M059J (cell line): ENCODE measurements at regions not wholly inside any gene's neighbourhood (a gene's known extent, or its start where the extent isn't known, plus 50 kb on each side); places are given as distances from the start of the nearest gene placed in this dataset.
"Not testable (repeated sequence)": the region's sequence is repeated elsewhere in the genome, so short reads cannot be mapped to it uniquely, and the experiment has no call there.

ENCODE experiments used
- DNase-seq: peaks from one replicate; pipeline ENCODE4 v3.0.0-alpha.2; 2012; ENCODE audit warnings: low read depth

- DNase-seq, result peak; percentile 88
These were observed 132.8 kb upstream of the FUNDC1 start for GRCh38 chrX:44675362-44676024.

GRCh38 chrX:44674906-44675305, 132.2 kb upstream of the FUNDC1 start:
- no peak for DNase-seq

GRCh38 chrX:44669626-44670025, 127.0 kb upstream of the FUNDC1 start:
- peak; percentile 40 for DNase-seq

GRCh38 chrX:44667771-44668170, 125.1 kb upstream of the FUNDC1 start:
- peak; percentile 78 for DNase-seq

GRCh38 chrX:44657718-44658246, 115.1 kb upstream of the FUNDC1 start:
- not testable (repeated sequence) for DNase-seq

- peak; percentile 33 for DNase-seq
These were observed 108.7 kb upstream of the FUNDC1 start for GRCh38 chrX:44651358-44651757.

- DNase-seq, result no peak
These were observed 101.1 kb upstream of the FUNDC1 start for GRCh38 chrX:44643723-44644122.

- no peak for DNase-seq
These were observed 94.6 kb upstream of the FUNDC1 start for GRCh38 chrX:44637282-44637681.

GRCh38 chrX:44621078-44621477, 78.4 kb upstream of the FUNDC1 start:
- DNase-seq, result no peak

GRCh38 chrX:44619039-44619438, 76.4 kb upstream of the FUNDC1 start:
- DNase-seq, result peak; percentile 19

GRCh38 chrX:44596277-44596676, 53.6 kb upstream of the FUNDC1 start:
- no peak for DNase-seq
